ENCODE measurements at regions not wholly inside any gene's neighbourhood (a gene's known extent, or its start where the extent isn't known, plus 50 kb on each side); places are given as distances from the start of the nearest gene placed in this dataset.

DNA sequence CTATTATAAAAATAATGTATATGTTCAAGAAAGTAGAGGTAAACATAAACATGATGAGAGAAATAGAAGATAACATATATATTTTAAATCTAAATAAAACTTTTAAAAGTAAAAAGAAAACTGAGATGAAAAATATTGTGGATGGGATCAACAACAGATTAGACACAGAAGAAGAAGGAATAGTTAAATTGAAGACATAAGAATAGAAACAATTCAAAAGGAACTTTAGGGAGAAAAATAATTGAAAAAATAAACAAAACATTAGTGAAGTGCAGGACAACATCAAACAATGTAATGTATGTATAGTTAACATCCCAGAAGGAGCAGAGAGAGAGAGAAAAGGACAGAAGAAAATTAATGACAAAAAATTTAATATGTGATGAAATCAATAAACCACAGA is 228.1 kb upstream of the TNRC6C start:
- POLR2A ChIA-PET = no interaction called here
- H3K9me3 ChIP-seq (ENCODE audit: control insufficient read depth, insufficient read depth, low read length) = peaks cover 3% of the 10 kb centered on the region
- TF ChIP-seq CTCF (IDR thresholded peaks at IDR 0.05; ENCODE audit: low read depth, low read length) = no peak
- no peak for DNase-seq (ENCODE audit: low read depth, low spot score)
- CTCF ChIA-PET = no interaction called here
- peaks cover 18% of the 10 kb centered on the region for H3K27me3 ChIP-seq (ENCODE audit: control insufficient read depth, insufficient read depth, low read length)
- no peak overlapping the region for H3K27ac ChIP-seq (ENCODE audit: low read depth, low read length)
- no peak overlapping the region for H3K4me3 ChIP-seq (ENCODE audit: low read depth, low read length)

- ChIA-PET CTCF (no interaction called here), POLR2A (no interaction called here)
- Histone ChIP-seq H3K9me3 (ENCODE audit: control insufficient read depth, insufficient read depth, low read length) (peaks cover 3% of the 10 kb centered on the region), H3K27me3 (ENCODE audit: control insufficient read depth, insufficient read depth, low read length) (peaks cover 21% of the 10 kb centered on the region), H3K27ac (ENCODE audit: low read depth, low read length) (no peak overlapping the region), H3K4me3 (ENCODE audit: low read depth, low read length) (no peak overlapping the region)
- TF ChIP-seq CTCF (IDR thresholded peaks at IDR 0.05; ENCODE audit: low read depth, low read length) = no peak
- DNase-seq (ENCODE audit: low read depth, low spot score) = no peak
Measured at GRCh38 chr17:77733576-77734296, 224.8 kb upstream of the TNRC6C start.

- H3K27me3 ChIP-seq (ENCODE audit: control insufficient read depth, insufficient read depth, low read length) = peaks cover 20% of the 10 kb centered on the region
- peaks cover 3% of the 10 kb centered on the region for H3K9me3 ChIP-seq (ENCODE audit: control insufficient read depth, insufficient read depth, low read length)
- no peak for DNase-seq (ENCODE audit: low read depth, low spot score)
- H3K4me3 ChIP-seq (ENCODE audit: low read depth, low read length) = no peak overlapping the region
- POLR2A ChIA-PET = interaction anchor here (1.0 kb wide), 1 partner anchor 224 kb away, joined by 4 read pairs; the partner anchor contains the start of gene TNRC6C
- no peak overlapping the region for H3K27ac ChIP-seq (ENCODE audit: low read depth, low read length)
- CTCF ChIA-PET = no interaction called here
- no peak for TF ChIP-seq CTCF (IDR thresholded peaks at IDR 0.05; ENCODE audit: low read depth, low read length)
Measured at GRCh38 chr17:77734371-77735080, 224.0 kb upstream of the TNRC6C start.

DNA sequence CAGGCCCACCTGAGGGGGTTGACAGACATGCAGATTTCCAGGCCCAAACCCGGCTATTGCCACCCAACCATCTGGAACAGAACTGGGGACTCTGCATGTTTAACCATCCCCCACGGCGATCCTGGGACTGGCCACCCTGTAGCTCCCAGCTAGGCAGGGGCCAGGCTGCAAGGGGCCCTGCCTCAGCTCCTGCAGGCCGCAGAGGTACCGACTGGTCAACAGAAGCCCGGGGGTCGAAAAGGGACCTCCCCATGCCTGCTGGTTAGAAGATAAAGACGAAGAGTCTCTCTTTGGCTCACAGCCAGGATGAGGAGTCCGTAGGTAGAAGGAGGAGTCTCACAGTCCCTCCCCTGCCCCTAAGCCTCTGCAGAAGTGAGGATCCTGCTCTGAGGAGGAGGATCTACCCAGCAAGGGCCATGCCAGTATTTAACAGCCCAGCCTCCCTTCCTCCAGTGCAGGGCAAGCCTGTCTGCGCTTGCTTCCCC is 223.4 kb upstream of the TNRC6C start:
- no peak for TF ChIP-seq CTCF (IDR thresholded peaks at IDR 0.05; ENCODE audit: low read depth, low read length)

More for the DNA sequence above, 223.4 kb upstream of the TNRC6C start:
- ChIA-PET POLR2A (interaction anchor here (1.0 kb wide), 1 partner anchor 223 kb away, joined by 4 read pairs; the partner anchor contains the start of gene TNRC6C), CTCF (interaction anchor here (0.6 kb wide), 1 partner anchor 26 kb away, joined by 3 read pairs; no protein-coding TSS in a partner anchor)
- Histone ChIP-seq H3K4me3 (ENCODE audit: low read depth, low read length) (no peak overlapping the region), H3K27me3 (ENCODE audit: control insufficient read depth, insufficient read depth, low read length) (peaks cover 20% of the 10 kb centered on the region), H3K9me3 (ENCODE audit: control insufficient read depth, insufficient read depth, low read length) (peaks cover 3% of the 10 kb centered on the region), H3K27ac (ENCODE audit: low read depth, low read length) (no peak overlapping the region)
- no peak for DNase-seq (ENCODE audit: low read depth, low spot score)
